ENCODE measurements at regions not wholly inside any gene's neighbourhood (a gene's known extent, or its start where the extent isn't known, plus 50 kb on each side); places are given as distances from the start of the nearest gene placed in this dataset.

GRCh38 chr22:19628038-19628776 is 86.1 kb upstream of the SEPTIN5 start:
- no peaks in the 10 kb centered on the region for H3K4me1 ChIP-seq (replicated peaks)
- no peak overlapping the region for H3K4me3 ChIP-seq
- 88% methylated on average over 11 of the region's 11 CpGs for WGBS
- no peak for DNase-seq (ENCODE audit: low spot score)
- intact Hi-C loops (cut with DNase I), result loop anchor here (10.0 kb wide), 1 partner anchor 133 kb away; no protein-coding TSS in a partner anchor
- no peaks in the 10 kb centered on the region for H3K36me3 ChIP-seq
- TF ChIP-seq POLR2AphosphoS5 (IDR thresholded peaks at IDR 0.05) (no peak), CTCF (IDR thresholded peaks at IDR 0.05) (no peak), POLR2A (IDR thresholded peaks at IDR 0.05) (no peak)
- H3K27me3 ChIP-seq (replicated peaks; ENCODE audit: insufficient read depth), result no peaks in the 10 kb centered on the region
- no peak overlapping the region for H3K27ac ChIP-seq
- no peaks in the 10 kb centered on the region for H3K9me3 ChIP-seq

GRCh38 chr22:19629331-19629719 is 85.0 kb upstream of the SEPTIN5 start:
- Histone ChIP-seq H3K27ac (no peak overlapping the region), H3K9me3 (no peaks in the 10 kb centered on the region), H3K36me3 (no peaks in the 10 kb centered on the region), H3K4me1 (replicated peaks) (no peaks in the 10 kb centered on the region), H3K27me3 (replicated peaks; ENCODE audit: insufficient read depth) (no peaks in the 10 kb centered on the region), H3K4me3 (no peak overlapping the region)
- TF ChIP-seq POLR2A (IDR thresholded peaks at IDR 0.05) (no peak), CTCF (IDR thresholded peaks at IDR 0.05) (no peak), POLR2AphosphoS5 (IDR thresholded peaks at IDR 0.05) (no peak)
- no peak for DNase-seq (ENCODE audit: low spot score)
- intact Hi-C loops (cut with DNase I), result loop anchor here (10.0 kb wide), 1 partner anchor 135 kb away; no protein-coding TSS in a partner anchor
- 51% methylated on average over 12 of the region's 12 CpGs for WGBS

GRCh38 chr22:19629720-19630419 is 84.4 kb upstream of the SEPTIN5 start:
- Histone ChIP-seq H3K27ac (no peak overlapping the region), H3K36me3 (no peaks in the 10 kb centered on the region), H3K9me3 (no peaks in the 10 kb centered on the region), H3K4me1 (replicated peaks) (no peaks in the 10 kb centered on the region), H3K27me3 (replicated peaks; ENCODE audit: insufficient read depth) (no peaks in the 10 kb centered on the region), H3K4me3 (no peak overlapping the region)
- 20% methylated on average over 13 of the region's 13 CpGs for WGBS
- DNase-seq (ENCODE audit: low spot score), result peak; percentile 75
- intact Hi-C loops (cut with DNase I), result loop anchor here (5.0 to 10.0 kb wide), 2 partner anchors 135 to 483 kb away; no protein-coding TSS in a partner anchor
- TF ChIP-seq POLR2AphosphoS5 (IDR thresholded peaks at IDR 0.05) (peak; percentile 30), POLR2A (IDR thresholded peaks at IDR 0.05) (no peak), CTCF (IDR thresholded peaks at IDR 0.05) (peak; percentile 79 to 93 (median 91))

GRCh38 chr22:19630614-19631013 is 83.7 kb upstream of the SEPTIN5 start:
- 76% methylated on average over 5 of the region's 5 CpGs for whole genome bisulfite sequencing
- no peak for DNase-seq (ENCODE audit: low spot score)
- no peaks in the 10 kb centered on the region for H3K9me3 ChIP-seq
- H3K27ac ChIP-seq, result no peak overlapping the region
- no peak overlapping the region for H3K4me3 ChIP-seq
- H3K4me1 ChIP-seq (replicated peaks), result no peaks in the 10 kb centered on the region
- no peaks in the 10 kb centered on the region for H3K27me3 ChIP-seq (replicated peaks; ENCODE audit: insufficient read depth)
- H3K36me3 ChIP-seq, result no peaks in the 10 kb centered on the region
- TF ChIP-seq POLR2A (IDR thresholded peaks at IDR 0.05) (no peak), POLR2AphosphoS5 (IDR thresholded peaks at IDR 0.05) (no peak), CTCF (IDR thresholded peaks at IDR 0.05) (no peak)
- intact Hi-C loops (cut with DNase I), result loop anchor here (5.0 kb wide), 1 partner anchor 483 kb away; no protein-coding TSS in a partner anchor
